Upper lobe of right lung (tissue), 1 donor: ENCODE measurements at regions not wholly inside any gene's neighbourhood (a gene's known extent, or its start where the extent isn't known, plus 50 kb on each side); places are given as distances from the start of the nearest gene placed in this dataset.

Source experiments
- ATAC-seq: fragments of 200-7000 bp; cut with Tn5 transposase; one replicate; pipeline ENCODE4 v1.9.1; 2020; ENCODE audit warnings: mild to moderate bottlenecking, moderate library complexity
- DNase-seq: peaks from one replicate; pipeline ENCODE4 v3.0.0-alpha.2; 2020
- H3K27ac ChIP-seq: fragments of 200-600 bp; one replicate; pipeline ENCODE4 v1.8.0; 2022
- H3K27me3 ChIP-seq: fragments of 200-600 bp; one replicate; pipeline ENCODE4 v1.8.0; 2022; ENCODE audit warnings: mild to moderate bottlenecking
- H3K36me3 ChIP-seq: fragments of 200-600 bp; one replicate; pipeline ENCODE4 v1.8.0; 2022
- H3K4me1 ChIP-seq: fragments of 200-600 bp; one replicate; pipeline ENCODE4 v1.8.0; 2022
- H3K4me3 ChIP-seq: fragments of 200-600 bp; one replicate; pipeline ENCODE4 v1.8.0; 2022; ENCODE audit warnings: mild to moderate bottlenecking
- H3K9me3 ChIP-seq: fragments of 200-600 bp; one replicate; pipeline ENCODE4 v1.8.0; 2022
- intact Hi-C: fragments of 100-400 bp; cut with DNase I; formaldehyde crosslinking; loops from one replicate; pipeline ENCODE4 v1.11.0; 2022
- TF ChIP-seq, protein P1 (sequence below): fragments of 200-600 bp; IDR thresholded peaks from one replicate; pipeline ENCODE4 v1.8.0; 2022; ENCODE audit warnings: antibody characterized with exemption
- donor health status: DM: no; HTN: yes; CAD: no; lungs with severe emphysema.

- ATAC-seq: no peak
- intact Hi-C loops: no loop called here
Measured at GRCh38 chr10:3691482-3691881, 93.5 kb downstream of the KLF6 start.

GRCh38 chr10:3689871-3690510, 95.0 kb downstream of the KLF6 start:
- ATAC-seq (no peak), DNase-seq (no peak)
- Histone ChIP-seq H3K4me3 (no peak overlapping the region), H3K27me3 (no peaks in the 10 kb centered on the region), H3K27ac (no peak overlapping the region), H3K9me3 (no peaks in the 10 kb centered on the region), H3K36me3 (no peaks in the 10 kb centered on the region), H3K4me1 (no peaks in the 10 kb centered on the region)
- TF ChIP-seq, protein P1, sequence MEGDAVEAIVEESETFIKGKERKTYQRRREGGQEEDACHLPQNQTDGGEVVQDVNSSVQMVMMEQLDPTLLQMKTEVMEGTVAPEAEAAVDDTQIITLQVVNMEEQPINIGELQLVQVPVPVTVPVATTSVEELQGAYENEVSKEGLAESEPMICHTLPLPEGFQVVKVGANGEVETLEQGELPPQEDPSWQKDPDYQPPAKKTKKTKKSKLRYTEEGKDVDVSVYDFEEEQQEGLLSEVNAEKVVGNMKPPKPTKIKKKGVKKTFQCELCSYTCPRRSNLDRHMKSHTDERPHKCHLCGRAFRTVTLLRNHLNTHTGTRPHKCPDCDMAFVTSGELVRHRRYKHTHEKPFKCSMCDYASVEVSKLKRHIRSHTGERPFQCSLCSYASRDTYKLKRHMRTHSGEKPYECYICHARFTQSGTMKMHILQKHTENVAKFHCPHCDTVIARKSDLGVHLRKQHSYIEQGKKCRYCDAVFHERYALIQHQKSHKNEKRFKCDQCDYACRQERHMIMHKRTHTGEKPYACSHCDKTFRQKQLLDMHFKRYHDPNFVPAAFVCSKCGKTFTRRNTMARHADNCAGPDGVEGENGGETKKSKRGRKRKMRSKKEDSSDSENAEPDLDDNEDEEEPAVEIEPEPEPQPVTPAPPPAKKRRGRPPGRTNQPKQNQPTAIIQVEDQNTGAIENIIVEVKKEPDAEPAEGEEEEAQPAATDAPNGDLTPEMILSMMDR: no peak
- intact Hi-C loops: no loop called here

More at GRCh38 chr10:3691482-3691881, 93.5 kb downstream of the KLF6 start:
- TF ChIP-seq, protein P1: no peak
- Histone ChIP-seq H3K36me3 (no peaks in the 10 kb centered on the region), H3K4me3 (no peak overlapping the region), H3K27ac (no peak overlapping the region), H3K27me3 (no peaks in the 10 kb centered on the region), H3K9me3 (no peaks in the 10 kb centered on the region), H3K4me1 (no peaks in the 10 kb centered on the region)
- no peak for DNase-seq

DNA sequence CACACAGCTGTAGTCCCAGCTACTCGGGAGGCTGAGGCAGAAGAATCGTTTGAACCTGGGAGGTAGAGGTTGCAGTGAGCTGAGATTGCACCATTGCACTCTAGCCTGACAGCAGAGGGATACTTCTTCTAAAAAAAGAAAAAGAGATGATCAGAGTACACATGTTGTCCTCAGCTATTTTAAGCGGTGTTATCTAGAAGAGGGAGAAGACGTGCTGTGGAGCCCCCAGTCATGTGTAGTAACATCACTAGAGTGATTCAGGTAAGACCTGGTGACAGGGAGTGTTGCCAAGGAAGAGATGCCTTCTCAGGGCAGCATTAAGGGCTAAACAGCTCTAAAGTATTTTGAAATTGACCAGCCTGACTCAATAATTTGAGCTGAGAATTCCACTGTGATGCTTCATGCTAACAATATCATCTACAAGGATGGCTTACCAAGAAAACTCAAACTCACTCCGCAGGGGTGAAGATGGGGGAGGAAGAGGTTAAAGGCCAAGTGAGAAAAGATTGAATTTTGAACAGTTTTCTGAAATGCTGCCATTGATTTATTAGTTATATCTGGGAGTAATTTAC, 97.4 kb downstream of the KLF6 start:
- ATAC-seq (no peak), DNase-seq (no peak)
- Histone ChIP-seq H3K4me1 (no peaks in the 10 kb centered on the region), H3K36me3 (no peaks in the 10 kb centered on the region), H3K27ac (no peak overlapping the region), H3K9me3 (no peaks in the 10 kb centered on the region), H3K4me3 (no peak overlapping the region), H3K27me3 (no peaks in the 10 kb centered on the region)
- TF ChIP-seq, protein P1: no peak
- intact Hi-C loops: no loop called here

GRCh38 chr10:3685384-3685783, 99.6 kb downstream of the KLF6 start:
- no peak for ATAC-seq
- no peaks in the 10 kb centered on the region for H3K27me3 ChIP-seq
- no peak for DNase-seq
- no peaks in the 10 kb centered on the region for H3K9me3 ChIP-seq
- H3K4me3 ChIP-seq: no peak overlapping the region
- intact Hi-C loops: no loop called here
- H3K36me3 ChIP-seq: no peaks in the 10 kb centered on the region
- TF ChIP-seq, protein P1: no peak
- H3K27ac ChIP-seq: no peak overlapping the region
- H3K4me1 ChIP-seq: no peaks in the 10 kb centered on the region

GRCh38 chr10:3684891-3685290, 100.1 kb downstream of the KLF6 start:
- no peak for ATAC-seq
- DNase-seq: no peak
- Histone ChIP-seq H3K27me3 (no peaks in the 10 kb centered on the region), H3K9me3 (no peaks in the 10 kb centered on the region), H3K27ac (no peak overlapping the region), H3K4me3 (no peak overlapping the region), H3K4me1 (no peaks in the 10 kb centered on the region), H3K36me3 (no peaks in the 10 kb centered on the region)
- TF ChIP-seq, protein P1: no peak
- intact Hi-C loops: no loop called here
